Keratinocyte (primary cell): ENCODE measurements at regions not wholly inside any gene's neighbourhood (a gene's known extent, or its start where the extent isn't known, plus 50 kb on each side); places are given as distances from the start of the nearest gene placed in this dataset.

ENCODE experiments used
- DNase-seq: peaks from one replicate; pipeline ENCODE4 v3.0.0-alpha.2; 2011; ENCODE audit warnings: low read depth, missing footprints, low spot score
- FAIRE-seq: peaks from 2 replicates; lab custom pipeline; 2011; peaks lifted over from hg19 to GRCh38; lab: Jason Lieb, UNC
- H2AFZ ChIP-seq: 2 replicates; pipeline ENCODE4 v1.6.0; 2012; ENCODE audit warnings: low read length, control low read depth, inconsistent platforms; ENCODE audit not compliant: control insufficient read depth
- H3K27ac ChIP-seq: 2 replicates; pipeline ENCODE4 v1.5.1; 2011; ENCODE audit warnings: low read length; ENCODE audit not compliant: control insufficient read depth, insufficient read depth
- H3K27me3 ChIP-seq: 3 replicates; pipeline ENCODE4 v1.6.0; 2011; ENCODE audit warnings: low read length; ENCODE audit not compliant: control insufficient read depth, insufficient read depth; ENCODE audit errors: extremely low read depth
- H3K36me3 ChIP-seq, 2 experiments: 2 replicates in 1 of 2; 3 replicates in 1 of 2; pipeline ENCODE4 v1.5.1; 2011; ENCODE audit warnings: low read length in 2 of 2, mild to moderate bottlenecking in 1 of 2; ENCODE audit not compliant: control insufficient read depth in 2 of 2, insufficient read depth in 2 of 2; ENCODE audit errors: extremely low read depth in 1 of 2
- H3K4me1 ChIP-seq: 3 replicates; pipeline ENCODE4 v1.5.1; 2011; ENCODE audit warnings: low read length; ENCODE audit not compliant: control insufficient read depth, insufficient read depth; ENCODE audit errors: extremely low read depth
- H3K4me2 ChIP-seq: 3 replicates; pipeline ENCODE4 v1.6.0; 2011; ENCODE audit warnings: low read depth, low read length; ENCODE audit not compliant: control insufficient read depth, insufficient read depth; ENCODE audit errors: extremely low read depth
- H3K4me3 ChIP-seq, 3 experiments: fragments of 200-600 bp in 1 of 3; sonication (generic) in 1 of 3; 2 replicates in 2 of 3; 3 replicates in 1 of 3; pipeline ENCODE4 v1.5.1; 2011 to 2016; ENCODE audit warnings: low read length in 3 of 3, mild to moderate bottlenecking in 3 of 3, control low read depth in 2 of 3, inconsistent platforms in 1 of 3, low read depth in 1 of 3, mixed read lengths in 1 of 3, mixed run types in 1 of 3, moderate library complexity in 1 of 3; ENCODE audit not compliant: control insufficient read depth in 2 of 3, insufficient read depth in 2 of 3; ENCODE audit errors: extremely low read depth in 1 of 3
- H3K79me2 ChIP-seq: 2 replicates; pipeline ENCODE4 v1.6.0; 2012; ENCODE audit warnings: low read length; ENCODE audit not compliant: control insufficient read depth, insufficient read depth
- H3K9ac ChIP-seq: 3 replicates; pipeline ENCODE4 v1.6.0; 2011; ENCODE audit warnings: low read length; ENCODE audit not compliant: control insufficient read depth, insufficient read depth; ENCODE audit errors: extremely low read depth
- H3K9me1 ChIP-seq: 3 replicates; pipeline ENCODE4 v1.6.0; 2011; ENCODE audit warnings: low read length; ENCODE audit not compliant: control insufficient read depth, insufficient read depth; ENCODE audit errors: extremely low read depth
- H3K9me3 ChIP-seq: 2 replicates; pipeline ENCODE4 v1.5.1; 2012; ENCODE audit warnings: low read depth, low read length; ENCODE audit not compliant: control insufficient read depth
- H4K20me1 ChIP-seq: 3 replicates; pipeline ENCODE4 v1.6.0; 2011; ENCODE audit warnings: low read length; ENCODE audit not compliant: control insufficient read depth, insufficient read depth; ENCODE audit errors: extremely low read depth
- CTCF ChIP-seq, 3 experiments: IDR thresholded peaks in 1 of 3; conservative IDR thresholded peaks in 1 of 3; optimal IDR thresholded peaks in 1 of 3; 2 replicates in 2 of 3; 3 replicates in 1 of 3; pipeline versions ENCODE3 to v1.5.1; 2011; ENCODE audit warnings: low read length in 3 of 3, mild to moderate bottlenecking in 3 of 3, moderate library complexity in 2 of 3, control low read depth in 1 of 3, inconsistent platforms in 1 of 3; ENCODE audit not compliant: insufficient read depth in 2 of 3; ENCODE audit errors: extremely low read depth in 1 of 3
- EZH2 ChIP-seq: IDR thresholded peaks from one replicate; pipeline ENCODE4 v1.6.1; 2012; ENCODE audit warnings: inconsistent platforms, mild to moderate bottlenecking, low read length, moderate library complexity
- dilution Hi-C: fragments of 300-500 bp; cut with MboI; formaldehyde crosslinking; loops from one replicate; pipeline ENCODE4 v1.7.0; 2020; ENCODE audit warnings: low sequenced_read_pairs; ENCODE audit not compliant: extremely low pct_ligation_motif_present

DNA sequence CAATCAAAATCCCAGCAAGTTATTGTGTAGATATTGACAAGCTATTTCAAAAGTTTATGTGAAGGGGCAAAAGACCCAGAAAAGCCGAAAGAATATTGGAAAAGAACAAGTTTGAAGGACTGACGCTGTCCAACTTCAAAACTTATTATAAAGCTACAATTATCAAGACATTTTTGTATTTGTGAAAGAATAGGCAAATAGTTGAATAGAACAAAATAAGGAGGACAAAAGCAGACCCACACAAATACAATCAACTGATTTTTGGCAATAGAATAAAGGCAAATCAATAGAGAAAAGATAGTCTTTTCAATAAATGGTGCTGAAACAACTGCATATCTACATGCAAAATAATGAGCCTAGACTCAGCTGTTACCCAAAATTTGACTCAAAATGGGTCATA lies 807.7 kb upstream of the CDH6 start:
- H3K27me3 ChIP-seq, result no peaks in the 10 kb centered on the region
- H3K27ac ChIP-seq, result no peak overlapping the region
- no peaks in the 10 kb centered on the region for H3K9me1 ChIP-seq
- no peak overlapping the region for H3K4me3 ChIP-seq
- dilution Hi-C loops, result no loop called here
- no peaks in the 10 kb centered on the region for H3K9me3 ChIP-seq
- FAIRE-seq (no peak), DNase-seq (no peak)
- peaks cover 4% of the 10 kb centered on the region for H3K4me1 ChIP-seq
- no peak for TF ChIP-seq EZH2
- TF ChIP-seq CTCF (optimal IDR thresholded peaks at IDR 0.05 in 1 of 3, IDR thresholded peaks at IDR 0.05 in 1 of 3, conservative IDR thresholded peaks at IDR 0.05 in 1 of 3; ENCODE audit: extremely low read depth in 1 of 3, insufficient read depth in 2 of 3, low read length in 3 of 3), result no peak
- no peaks in the 10 kb centered on the region for H3K79me2 ChIP-seq
- no peak overlapping the region for H3K4me2 ChIP-seq
- H2AFZ ChIP-seq, result no peak overlapping the region
- H4K20me1 ChIP-seq, result no peaks in the 10 kb centered on the region
- no peak overlapping the region for H3K9ac ChIP-seq
- H3K36me3 ChIP-seq, result no peaks in the 10 kb centered on the region

DNA sequence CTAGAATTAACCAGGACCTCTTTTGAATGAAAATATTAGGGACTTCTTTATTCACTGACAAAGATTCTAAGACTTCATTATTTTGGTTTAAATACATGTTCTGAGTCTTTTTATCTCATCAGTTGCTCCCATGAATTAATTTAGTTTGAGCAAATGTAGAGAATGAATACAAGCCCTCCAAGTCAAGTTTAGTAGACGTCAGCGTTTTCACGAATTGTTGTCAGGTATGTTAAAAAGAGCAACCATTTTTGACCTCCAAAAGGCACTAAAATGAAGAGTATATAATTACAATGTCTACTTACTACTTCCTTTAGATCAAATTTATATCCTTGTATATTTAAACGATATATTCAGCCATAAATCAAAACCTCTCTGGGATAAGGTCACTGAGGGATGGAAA lies 809.3 kb upstream of the CDH6 start:
- Histone ChIP-seq H3K27ac (no peak overlapping the region), H4K20me1 (no peaks in the 10 kb centered on the region), H3K27me3 (no peaks in the 10 kb centered on the region), H3K79me2 (no peaks in the 10 kb centered on the region), H3K9ac (no peak overlapping the region), H3K9me1 (no peaks in the 10 kb centered on the region), H3K36me3 (no peaks in the 10 kb centered on the region), H3K4me2 (no peak overlapping the region), H2AFZ (no peak overlapping the region), H3K4me1 (no peaks in the 10 kb centered on the region), H3K4me3 (no peak overlapping the region), H3K9me3 (no peaks in the 10 kb centered on the region)
- DNase-seq (no peak), FAIRE-seq (no peak)
- TF ChIP-seq CTCF (optimal IDR thresholded peaks at IDR 0.05 in 1 of 3, IDR thresholded peaks at IDR 0.05 in 1 of 3, conservative IDR thresholded peaks at IDR 0.05 in 1 of 3; ENCODE audit: extremely low read depth in 1 of 3, insufficient read depth in 2 of 3, low read length in 3 of 3), result no peak
- no peak for TF ChIP-seq EZH2
- dilution Hi-C loops, result no loop called here
